ENCODE measurements at regions not wholly inside any gene's neighbourhood (a gene's known extent, or its start where the extent isn't known, plus 50 kb on each side); places are given as distances from the start of the nearest gene placed in this dataset.
"Not testable (repeated sequence)": the region's sequence is repeated elsewhere in the genome, so short reads cannot be mapped to it uniquely, and the experiment has no call there.

DNA sequence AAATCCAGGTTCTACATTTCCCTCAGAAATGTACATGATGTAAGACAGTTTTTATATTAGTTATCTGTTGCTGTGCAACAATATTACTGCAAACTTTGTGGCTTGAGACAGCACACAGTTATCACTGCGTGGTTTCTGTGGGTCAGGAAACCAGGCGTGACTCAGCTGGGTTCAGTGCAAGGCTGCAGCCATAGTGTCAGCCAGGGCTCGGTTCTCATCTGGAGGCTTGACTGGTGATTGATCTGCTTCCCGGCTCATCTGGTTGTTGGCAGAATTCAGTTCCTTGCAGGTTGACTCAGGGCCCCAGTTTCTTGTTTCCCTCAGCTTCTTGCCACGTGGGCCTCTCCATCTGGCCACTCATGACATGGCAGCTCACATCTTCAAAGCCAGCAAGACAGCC lies 146.8 kb upstream of the ROPN1B start:
- TF ChIP-seq, protein P1, sequence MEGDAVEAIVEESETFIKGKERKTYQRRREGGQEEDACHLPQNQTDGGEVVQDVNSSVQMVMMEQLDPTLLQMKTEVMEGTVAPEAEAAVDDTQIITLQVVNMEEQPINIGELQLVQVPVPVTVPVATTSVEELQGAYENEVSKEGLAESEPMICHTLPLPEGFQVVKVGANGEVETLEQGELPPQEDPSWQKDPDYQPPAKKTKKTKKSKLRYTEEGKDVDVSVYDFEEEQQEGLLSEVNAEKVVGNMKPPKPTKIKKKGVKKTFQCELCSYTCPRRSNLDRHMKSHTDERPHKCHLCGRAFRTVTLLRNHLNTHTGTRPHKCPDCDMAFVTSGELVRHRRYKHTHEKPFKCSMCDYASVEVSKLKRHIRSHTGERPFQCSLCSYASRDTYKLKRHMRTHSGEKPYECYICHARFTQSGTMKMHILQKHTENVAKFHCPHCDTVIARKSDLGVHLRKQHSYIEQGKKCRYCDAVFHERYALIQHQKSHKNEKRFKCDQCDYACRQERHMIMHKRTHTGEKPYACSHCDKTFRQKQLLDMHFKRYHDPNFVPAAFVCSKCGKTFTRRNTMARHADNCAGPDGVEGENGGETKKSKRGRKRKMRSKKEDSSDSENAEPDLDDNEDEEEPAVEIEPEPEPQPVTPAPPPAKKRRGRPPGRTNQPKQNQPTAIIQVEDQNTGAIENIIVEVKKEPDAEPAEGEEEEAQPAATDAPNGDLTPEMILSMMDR (IDR thresholded peaks at IDR 0.05; ENCODE audit: low read length): not testable (repeated sequence)
- TF ChIP-seq EZH2 (optimal IDR thresholded peaks at IDR 0.05; ENCODE audit: low read depth, low read length): not testable (repeated sequence)
